ENCODE measurements at regions not wholly inside any gene's neighbourhood (a gene's known extent, or its start where the extent isn't known, plus 50 kb on each side); places are given as distances from the start of the nearest gene placed in this dataset.

DNA sequence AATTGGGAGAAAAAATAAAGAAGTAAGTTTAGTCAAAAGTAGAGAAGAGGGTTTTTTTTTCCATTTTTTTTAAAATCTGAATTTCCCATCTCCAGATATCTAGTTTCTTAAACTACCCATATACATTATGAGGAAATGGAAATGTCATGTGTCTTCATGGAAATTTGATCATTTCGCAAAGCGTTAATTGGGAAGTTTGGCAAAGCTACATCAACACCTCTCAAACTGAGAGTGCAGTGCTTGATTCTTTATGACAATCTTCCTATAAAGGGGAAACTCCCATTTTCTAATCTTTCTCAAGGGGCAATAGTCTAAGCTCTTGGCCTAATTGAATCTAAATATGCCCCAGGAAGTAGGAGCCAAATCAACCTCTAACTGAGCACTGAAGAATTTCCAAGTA lies 110.4 kb upstream of the INHBA start:
- Histone ChIP-seq H3K9me3 (no peaks in the 10 kb centered on the region), H3K27ac (no peak overlapping the region), H3K4me1 (peaks cover 0 to 11% (median 0%) of the 10 kb centered on the region in 6 donors), H3K4me3 (no peak overlapping the region), H3K27me3 (replicated peaks in 1 of 7) (no peaks in the 10 kb centered on the region), H3K36me3 (no peaks in the 10 kb centered on the region)
- DNase-seq, result no peak
- intact Hi-C loops (cut with DNase I; ENCODE audit: low total_unique reads), result no loop called here
- 70 to 87% (median 80%) methylated on average over 2 of the region's 2 CpGs for WGBS, 5 donors
- TF ChIP-seq POLR2AphosphoS5 (IDR thresholded peaks at IDR 0.05), result no peak

DNA sequence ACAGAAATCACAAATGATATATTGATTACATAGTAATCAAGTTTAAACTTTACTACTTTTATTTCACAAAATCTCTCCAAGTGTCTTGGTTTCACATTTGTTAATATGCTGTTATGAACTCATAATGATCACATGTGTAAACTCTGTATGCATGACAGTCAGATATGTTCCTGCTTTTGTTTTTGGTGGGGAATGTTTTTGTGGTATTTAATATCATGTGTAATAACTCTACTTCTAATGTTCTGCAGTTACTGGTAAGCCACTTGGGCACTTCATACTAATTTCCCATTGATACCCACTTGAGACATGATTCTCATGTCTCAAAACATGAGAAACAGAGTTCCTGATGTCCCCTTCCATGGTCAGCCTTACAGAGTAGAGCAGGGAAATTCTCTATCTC lies 109.1 kb upstream of the INHBA start:
- Histone ChIP-seq H3K4me3 (no peak overlapping the region), H3K27me3 (replicated peaks in 1 of 7) (no peaks in the 10 kb centered on the region), H3K4me1 (peaks cover 0 to 11% (median 0%) of the 10 kb centered on the region in 6 donors), H3K27ac (no peak overlapping the region), H3K9me3 (no peaks in the 10 kb centered on the region), H3K36me3 (no peaks in the 10 kb centered on the region)
- no peak for DNase-seq
- TF ChIP-seq POLR2AphosphoS5 (IDR thresholded peaks at IDR 0.05) (no peak), POLR2A (IDR thresholded peaks at IDR 0.05) (no peak)
- TF ChIP-seq, protein P1, sequence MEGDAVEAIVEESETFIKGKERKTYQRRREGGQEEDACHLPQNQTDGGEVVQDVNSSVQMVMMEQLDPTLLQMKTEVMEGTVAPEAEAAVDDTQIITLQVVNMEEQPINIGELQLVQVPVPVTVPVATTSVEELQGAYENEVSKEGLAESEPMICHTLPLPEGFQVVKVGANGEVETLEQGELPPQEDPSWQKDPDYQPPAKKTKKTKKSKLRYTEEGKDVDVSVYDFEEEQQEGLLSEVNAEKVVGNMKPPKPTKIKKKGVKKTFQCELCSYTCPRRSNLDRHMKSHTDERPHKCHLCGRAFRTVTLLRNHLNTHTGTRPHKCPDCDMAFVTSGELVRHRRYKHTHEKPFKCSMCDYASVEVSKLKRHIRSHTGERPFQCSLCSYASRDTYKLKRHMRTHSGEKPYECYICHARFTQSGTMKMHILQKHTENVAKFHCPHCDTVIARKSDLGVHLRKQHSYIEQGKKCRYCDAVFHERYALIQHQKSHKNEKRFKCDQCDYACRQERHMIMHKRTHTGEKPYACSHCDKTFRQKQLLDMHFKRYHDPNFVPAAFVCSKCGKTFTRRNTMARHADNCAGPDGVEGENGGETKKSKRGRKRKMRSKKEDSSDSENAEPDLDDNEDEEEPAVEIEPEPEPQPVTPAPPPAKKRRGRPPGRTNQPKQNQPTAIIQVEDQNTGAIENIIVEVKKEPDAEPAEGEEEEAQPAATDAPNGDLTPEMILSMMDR (IDR thresholded peaks at IDR 0.05 in 8 of 11, conservative IDR thresholded peaks at IDR 0.05 in 3 of 11), result no peak
- intact Hi-C loops (cut with DNase I; ENCODE audit: low total_unique reads), result no loop called here

DNA sequence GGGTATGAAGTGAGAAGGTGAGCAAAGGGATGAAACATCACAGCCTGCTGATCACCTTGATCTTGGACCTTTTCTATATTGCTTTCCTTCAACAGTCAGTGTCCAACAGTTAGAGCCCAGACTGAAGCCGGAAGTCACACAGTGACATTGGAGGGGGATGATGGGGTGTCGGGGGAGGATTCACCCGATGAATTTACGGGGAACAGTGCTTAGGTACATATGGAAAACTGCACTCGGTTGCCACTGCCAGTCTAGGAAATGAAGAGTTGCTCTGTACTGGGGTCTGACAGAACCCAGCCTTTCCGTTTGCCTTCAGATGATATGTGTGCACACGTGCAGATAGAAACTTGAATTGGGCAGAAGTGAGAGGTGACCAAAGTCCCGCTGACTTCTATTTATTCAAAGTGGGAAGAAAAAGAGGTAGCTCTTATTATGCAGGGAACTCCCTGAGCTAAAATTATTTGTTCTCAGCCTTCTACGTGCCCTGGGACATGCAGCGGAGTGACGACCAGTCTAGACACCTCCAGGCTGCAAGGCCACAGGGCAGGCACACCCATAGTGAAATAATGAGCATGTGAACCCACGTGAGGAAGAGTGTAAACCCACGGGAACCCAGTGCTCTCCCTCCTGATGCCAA lies 107.2 kb upstream of the INHBA start:
- Histone ChIP-seq H3K27me3 (replicated peaks in 1 of 7) (no peaks in the 10 kb centered on the region), H3K27ac (no peak overlapping the region), H3K4me3 (no peak overlapping the region), H3K9me3 (peaks cover 0 to 4% (median 0%) of the 10 kb centered on the region in 8 donors), H3K4me1 (no peaks in the 10 kb centered on the region), H3K36me3 (no peaks in the 10 kb centered on the region)
- TF ChIP-seq, protein P1 (IDR thresholded peaks at IDR 0.05 in 8 of 11, conservative IDR thresholded peaks at IDR 0.05 in 3 of 11), result no peak
- TF ChIP-seq POLR2A (IDR thresholded peaks at IDR 0.05), result no peak
- TF ChIP-seq POLR2AphosphoS5 (IDR thresholded peaks at IDR 0.05), result no peak
- no peak for DNase-seq
- intact Hi-C loops (cut with DNase I; ENCODE audit: low total_unique reads), result no loop called here
- 75 to 88% (median 78%) methylated on average over 13 of the region's 13 CpGs for WGBS, 5 donors

DNA sequence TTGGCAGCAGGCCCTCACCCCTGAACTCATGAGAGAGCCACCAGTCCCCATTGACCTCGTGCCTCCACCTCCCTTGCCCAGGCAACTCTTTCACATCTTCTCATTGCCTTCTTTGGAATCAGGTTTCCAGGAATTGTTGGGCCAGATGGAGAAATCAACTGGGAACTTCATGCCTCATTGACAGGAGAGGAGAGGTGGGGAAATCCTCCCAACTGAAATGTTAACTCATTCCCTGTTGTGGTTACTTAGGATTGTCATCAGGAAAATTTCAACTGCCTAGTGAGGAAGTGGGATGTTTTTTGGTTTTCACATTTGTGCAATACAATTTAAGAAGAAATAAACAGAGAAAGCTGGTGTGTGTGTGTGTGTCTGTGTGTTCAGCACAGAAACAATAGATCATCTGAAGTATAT lies 106.6 kb upstream of the INHBA start:
- peaks cover 0 to 4% (median 0%) of the 10 kb centered on the region in 8 donors for H3K9me3 ChIP-seq
- TF ChIP-seq POLR2A (IDR thresholded peaks at IDR 0.05), result no peak
- TF ChIP-seq, protein P1 (IDR thresholded peaks at IDR 0.05 in 8 of 11, conservative IDR thresholded peaks at IDR 0.05 in 3 of 11), result no peak
- no peak for TF ChIP-seq POLR2AphosphoS5 (IDR thresholded peaks at IDR 0.05)
- no peaks in the 10 kb centered on the region for H3K36me3 ChIP-seq
- intact Hi-C loops (cut with DNase I; ENCODE audit: low total_unique reads), result no loop called here
- no peak for DNase-seq
- H3K4me3 ChIP-seq, result no peak overlapping the region
- WGBS, 5 donors, result 41 to 84% (median 50%) methylated on average over 1 of the region's 1 CpG
- no peaks in the 10 kb centered on the region for H3K4me1 ChIP-seq
- no peaks in the 10 kb centered on the region for H3K27me3 ChIP-seq (replicated peaks in 1 of 7)
- no peak overlapping the region for H3K27ac ChIP-seq

DNA sequence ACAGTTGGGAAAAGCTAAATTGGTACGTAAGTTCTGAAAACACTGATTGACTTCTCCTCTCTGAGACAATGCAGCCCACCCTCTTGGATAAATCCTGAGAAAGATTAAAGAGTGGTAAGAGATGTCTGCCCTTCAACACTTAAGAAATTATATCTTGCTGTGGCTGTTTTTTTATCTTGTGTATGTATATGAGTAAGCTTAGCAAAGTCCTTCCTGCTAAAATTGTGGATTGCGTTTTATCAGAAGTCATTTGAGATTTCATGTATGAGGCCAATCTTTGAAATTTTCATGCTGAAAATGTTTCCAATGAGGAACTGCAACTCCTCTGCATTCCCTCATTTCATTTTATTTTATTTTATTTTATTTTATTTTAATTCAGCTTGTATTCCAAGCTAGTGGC lies 106.2 kb upstream of the INHBA start:
- Histone ChIP-seq H3K27ac (no peak overlapping the region), H3K4me3 (no peak overlapping the region), H3K27me3 (replicated peaks in 1 of 7) (no peaks in the 10 kb centered on the region), H3K4me1 (no peaks in the 10 kb centered on the region), H3K36me3 (no peaks in the 10 kb centered on the region), H3K9me3 (peaks cover 0 to 4% (median 0%) of the 10 kb centered on the region in 8 donors)
- 83 to 94% (median 89%) methylated on average over 2 of the region's 2 CpGs for WGBS, 5 donors
- TF ChIP-seq, protein P1 (IDR thresholded peaks at IDR 0.05 in 8 of 11, conservative IDR thresholded peaks at IDR 0.05 in 3 of 11), result no peak
- no peak for TF ChIP-seq POLR2AphosphoS5 (IDR thresholded peaks at IDR 0.05)
- TF ChIP-seq POLR2A (IDR thresholded peaks at IDR 0.05), result no peak
- intact Hi-C loops (cut with DNase I; ENCODE audit: low total_unique reads), result no loop called here
- DNase-seq, result no peak

Data from spleen (tissue), 11 donors.